Amygdala (tissue), 56 donors: ENCODE measurements at regions not wholly inside any gene's neighbourhood (a gene's known extent, or its start where the extent isn't known, plus 50 kb on each side); places are given as distances from the start of the nearest gene placed in this dataset.
"Not testable (repeated sequence)": the region's sequence is repeated elsewhere in the genome, so short reads cannot be mapped to it uniquely, and the experiment has no call there.

Source experiments
- DNase-seq, 56 donors: peaks; one replicate each; lab custom pipeline; 2025; lab: John Stamatoyannopoulos, UW

DNA sequence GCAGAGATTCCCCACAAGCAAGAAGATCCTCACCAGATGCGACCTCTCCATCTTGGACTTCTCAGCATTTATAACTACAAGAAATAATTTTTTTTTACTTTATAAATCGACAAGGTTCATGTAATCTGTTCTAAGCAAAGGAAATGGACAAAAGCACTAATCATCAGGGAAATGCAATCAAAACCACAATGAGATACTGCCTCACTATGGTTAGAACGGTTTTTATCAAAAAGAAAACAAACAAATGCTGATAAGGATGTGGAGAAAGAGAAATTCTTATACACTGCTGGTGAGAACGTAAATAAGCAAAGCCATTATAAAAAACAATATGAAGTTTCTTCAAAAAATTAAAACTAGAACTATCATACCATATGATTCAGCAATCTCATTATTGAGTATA, 1382.6 kb downstream of the ARAP2 start:
- DNase-seq: no peak

- DNase-seq: no peak
These were observed 1365.4 kb downstream of the ARAP2 start for GRCh38 chr4:34878961-34879360.

DNA sequence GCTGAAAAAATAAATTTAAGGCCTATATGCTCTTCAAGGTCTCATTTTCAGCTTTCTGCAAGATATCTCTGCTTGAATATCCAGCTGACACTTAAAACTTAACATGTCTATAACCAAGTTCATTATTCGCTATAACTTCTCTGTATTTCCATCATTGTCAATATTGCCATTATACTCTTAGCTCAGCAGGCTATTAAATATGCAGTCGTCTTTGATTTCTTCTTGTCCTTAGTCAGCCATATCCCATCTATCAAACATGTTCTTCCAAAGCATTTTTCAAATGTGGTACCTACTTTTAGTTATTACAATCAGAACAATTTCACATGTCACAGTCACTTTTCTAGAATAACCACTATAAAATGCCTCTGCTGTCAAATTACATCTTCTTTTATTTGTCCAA, 1364.1 kb downstream of the ARAP2 start:
- DNase-seq: no peak

DNA sequence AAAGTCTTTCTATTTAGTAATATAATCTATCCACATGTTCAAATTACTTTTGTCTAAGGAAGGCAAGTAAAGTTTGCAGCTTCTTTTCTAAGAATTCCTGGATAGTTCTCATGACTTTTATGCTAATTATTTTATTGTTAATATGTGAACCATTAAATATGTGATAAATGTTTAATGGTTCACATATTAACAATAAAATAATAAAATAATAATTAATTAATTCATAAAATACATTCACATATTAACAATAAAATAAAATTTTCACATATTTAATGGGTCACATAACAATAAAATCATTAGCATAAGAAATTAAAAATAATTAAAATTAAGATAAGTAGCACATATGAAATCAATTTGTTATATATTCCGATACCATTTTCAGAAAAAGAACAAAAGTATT, 1352.4 kb downstream of the ARAP2 start:
- no peak for DNase-seq

DNA sequence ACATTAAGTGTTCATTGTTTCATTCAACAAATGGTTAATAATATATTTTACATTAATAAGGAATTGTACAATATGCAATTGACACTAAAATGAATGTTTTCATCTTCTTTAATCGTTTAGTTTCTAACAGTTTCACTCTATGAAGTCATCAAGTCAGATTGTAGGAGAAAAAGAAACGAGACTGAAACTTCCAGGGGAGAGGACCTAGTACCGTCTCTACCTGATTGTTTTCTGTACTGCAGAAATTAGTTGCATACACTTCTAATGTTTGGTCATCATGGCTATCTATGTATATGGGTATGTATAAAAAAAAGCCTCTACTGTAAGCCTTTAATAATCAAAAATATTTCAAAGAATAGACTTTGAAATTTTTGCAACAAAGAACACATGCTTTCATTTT, 1350.9 kb downstream of the ARAP2 start:
- no peak for DNase-seq

- DNase-seq: no peak
These were observed 1324.3 kb downstream of the ARAP2 start for GRCh38 chr4:34920032-34920431.

- no peak for DNase-seq
These were observed 1322.9 kb downstream of the ARAP2 start for GRCh38 chr4:34921391-34921790.

DNA sequence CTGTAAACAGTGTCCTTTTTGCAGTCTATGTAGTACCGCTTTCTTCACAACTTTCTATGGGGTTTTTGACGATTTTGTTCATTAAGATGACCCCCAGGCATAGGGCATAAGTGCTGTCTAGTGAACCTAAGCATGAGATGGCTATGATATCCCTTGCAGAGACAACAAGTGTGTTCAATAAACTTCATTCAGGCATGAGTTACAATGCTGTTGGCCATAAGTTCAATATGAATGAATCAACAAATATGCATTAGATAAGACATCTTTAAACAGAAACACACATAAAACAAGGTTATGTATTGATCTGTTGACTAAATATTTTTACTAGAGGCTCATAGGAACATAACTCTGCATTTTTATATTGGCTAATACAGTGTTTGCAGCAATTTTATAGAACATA, 1322.0 kb downstream of the ARAP2 start:
- DNase-seq: no peak

GRCh38 chr4:34932591-34932990, 1311.7 kb downstream of the ARAP2 start:
- DNase-seq: no peak

GRCh38 chr4:34935739-34936138, 1308.6 kb downstream of the ARAP2 start:
- no peak for DNase-seq

GRCh38 chr4:34939073-34939472, 1305.2 kb downstream of the ARAP2 start:
- DNase-seq: no peak

GRCh38 chr4:34943741-34944386, 1300.5 kb downstream of the ARAP2 start:
- DNase-seq: no peak

- DNase-seq: peak in 7 of 56 donors; percentile 5 to 53 (median 10)
These were observed 1293.4 kb downstream of the ARAP2 start for GRCh38 chr4:34950926-34951325.

GRCh38 chr4:34953145-34953799, 1291.0 kb downstream of the ARAP2 start:
- no peak for DNase-seq

GRCh38 chr4:34964613-34965012, 1279.7 kb downstream of the ARAP2 start:
- peak in 3 of 56 donors; percentile 1 to 3 (median 1) for DNase-seq

DNA sequence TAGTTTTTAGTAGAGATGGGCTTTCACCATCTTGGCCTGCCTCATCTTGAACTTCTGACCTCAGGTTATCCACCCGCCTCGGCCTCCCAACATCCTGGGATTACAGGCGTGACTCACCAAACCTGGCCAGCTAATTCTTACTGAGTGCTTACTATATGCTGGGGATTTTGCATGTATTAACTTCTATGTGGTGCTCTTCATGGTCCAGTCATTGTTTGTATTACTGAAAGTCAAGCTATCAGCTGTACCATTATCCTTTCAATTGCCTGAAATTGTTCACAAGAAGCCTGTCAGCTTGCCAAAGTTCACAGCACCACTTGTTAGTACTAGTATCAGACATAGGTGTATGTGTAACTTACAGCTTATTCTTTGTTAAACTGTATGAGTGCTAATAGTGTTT, 1272.1 kb downstream of the ARAP2 start:
- DNase-seq: no peak

GRCh38 chr4:34973650-34974312, 1270.5 kb downstream of the ARAP2 start:
- no peak for DNase-seq

DNA sequence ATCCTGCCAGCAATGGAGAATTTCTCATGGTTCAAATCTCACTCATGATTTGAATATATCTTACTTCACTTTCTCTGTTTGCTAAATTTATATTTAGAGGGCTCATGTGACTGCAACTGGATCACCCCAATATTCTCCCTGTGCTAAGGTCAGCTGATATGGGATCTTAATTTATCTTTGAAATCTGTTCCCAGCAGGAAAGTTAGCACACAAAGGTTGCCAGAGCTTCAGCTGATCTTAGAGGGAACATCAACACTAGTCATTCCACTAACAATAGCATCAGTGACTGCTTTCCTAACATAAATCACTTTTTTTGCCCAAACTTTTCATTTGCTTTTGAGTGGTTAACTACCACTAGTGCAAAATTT, 1270.0 kb downstream of the ARAP2 start:
- no peak for DNase-seq

DNA sequence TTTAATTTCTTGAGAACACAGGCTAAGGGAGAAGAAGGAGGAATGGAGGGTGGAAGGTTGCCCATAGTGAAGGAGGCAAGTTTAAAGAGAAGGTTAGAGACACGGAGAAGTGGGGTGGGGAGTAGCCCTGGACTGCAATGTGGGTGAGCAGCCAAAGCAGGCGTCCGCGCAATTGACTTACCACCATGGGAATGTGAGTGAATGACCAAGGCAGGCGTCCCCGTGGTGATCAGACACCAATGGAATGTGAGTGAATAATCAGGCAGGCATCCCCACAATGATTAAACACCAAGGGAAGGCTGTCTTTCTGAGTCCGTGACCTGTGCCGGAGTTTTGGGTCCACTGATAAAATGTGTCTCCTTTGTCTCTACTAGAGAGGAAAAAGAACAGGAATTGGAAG, 1223.1 kb downstream of the ARAP2 start:
- DNase-seq: not testable (repeated sequence)

- DNase-seq: no peak
These were observed 1219.0 kb downstream of the ARAP2 start for GRCh38 chr4:35025152-35025834.

DNA sequence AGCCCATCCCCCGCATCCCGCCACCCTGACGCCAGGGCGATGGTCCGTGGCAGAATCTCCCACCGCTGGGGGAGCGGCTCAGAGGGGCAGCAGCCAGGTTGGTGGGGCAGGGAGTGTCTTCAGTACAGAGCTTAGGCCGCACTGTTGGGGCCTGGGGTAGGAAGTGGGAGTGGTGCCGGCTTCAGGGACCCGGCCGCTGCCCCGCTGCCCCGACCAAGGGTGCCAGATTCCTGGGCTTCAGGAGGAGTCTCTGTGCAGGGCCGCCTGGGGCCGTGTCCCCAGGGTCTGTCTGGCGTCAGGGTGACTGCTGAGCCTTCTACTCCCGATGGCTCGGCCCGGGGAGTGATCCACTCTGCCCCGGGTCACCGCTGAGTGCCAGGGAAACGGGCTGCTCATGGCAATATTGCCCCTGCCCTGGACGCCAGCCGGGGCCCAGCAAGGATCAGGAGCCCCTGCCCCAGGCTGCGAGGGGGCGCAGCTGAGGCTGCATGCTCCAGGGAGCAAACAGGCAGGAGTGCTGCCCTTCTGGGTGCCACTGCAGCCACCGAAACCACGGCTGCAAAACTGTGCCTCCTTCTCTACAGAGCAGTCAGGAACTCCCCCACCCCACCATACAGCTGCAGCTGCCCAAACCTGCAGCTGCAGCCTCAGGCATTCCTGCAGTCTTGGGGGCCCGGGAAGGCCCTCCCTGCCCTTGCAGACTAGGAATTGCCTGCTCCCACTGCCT, 1206.1 kb downstream of the ARAP2 start:
- no peak for DNase-seq
